ENCODE measurements at regions not wholly inside any gene's neighbourhood (a gene's known extent, or its start where the extent isn't known, plus 50 kb on each side); places are given as distances from the start of the nearest gene placed in this dataset.
"Not testable (repeated sequence)": the region's sequence is repeated elsewhere in the genome, so short reads cannot be mapped to it uniquely, and the experiment has no call there.

- H3K9ac ChIP-seq (ENCODE audit: low read length): no peak overlapping the region
- no peaks in the 10 kb centered on the region for H3K9me3 ChIP-seq (ENCODE audit: low read length)
- H3K27me3 ChIP-seq (ENCODE audit: control insufficient read depth in 1 of 2, insufficient read depth in 2 of 2, low read length in 2 of 2): no peaks in the 10 kb centered on the region
- no peak overlapping the region for H3K27ac ChIP-seq (ENCODE audit: low read depth, low read length)
- no peaks in the 10 kb centered on the region for H3K36me3 ChIP-seq (ENCODE audit: insufficient read depth, low read length)
- no peak overlapping the region for H3K4me3 ChIP-seq (ENCODE audit: low read depth in 1 of 2, low read length in 2 of 2)
- no peaks in the 10 kb centered on the region for H3K4me1 ChIP-seq (ENCODE audit: insufficient read depth, low read length)
Observed at GRCh38 chr4:186805020-186805820, 81.6 kb upstream of the FAT1 start.

GRCh38 chr4:186805917-186806316, 82.3 kb upstream of the FAT1 start:
- not testable (repeated sequence) for H3K4me3 ChIP-seq (ENCODE audit: low read depth in 1 of 2, low read length in 2 of 2); H3K4me1 ChIP-seq (ENCODE audit: insufficient read depth, low read length); H3K9me3 ChIP-seq (ENCODE audit: low read length); H3K36me3 ChIP-seq (ENCODE audit: insufficient read depth, low read length); H3K9ac ChIP-seq (ENCODE audit: low read length); H3K27ac ChIP-seq (ENCODE audit: low read depth, low read length); H3K27me3 ChIP-seq (ENCODE audit: control insufficient read depth in 1 of 2, insufficient read depth in 2 of 2, low read length in 2 of 2)

- Histone ChIP-seq H3K27me3 (ENCODE audit: control insufficient read depth in 1 of 2, insufficient read depth in 2 of 2, low read length in 2 of 2) (no peaks in the 10 kb centered on the region), H3K9me3 (ENCODE audit: low read length) (no peaks in the 10 kb centered on the region), H3K9ac (ENCODE audit: low read length) (no peak overlapping the region), H3K4me3 (ENCODE audit: low read depth in 1 of 2, low read length in 2 of 2) (no peak overlapping the region), H3K27ac (ENCODE audit: low read depth, low read length) (no peak overlapping the region), H3K36me3 (ENCODE audit: insufficient read depth, low read length) (no peaks in the 10 kb centered on the region), H3K4me1 (ENCODE audit: insufficient read depth, low read length) (no peaks in the 10 kb centered on the region)
Observed at GRCh38 chr4:186806679-186807421, 83.2 kb upstream of the FAT1 start.

GRCh38 chr4:186807808-186808629, 84.4 kb upstream of the FAT1 start:
- Histone ChIP-seq H3K27ac (ENCODE audit: low read depth, low read length) (no peak overlapping the region), H3K36me3 (ENCODE audit: insufficient read depth, low read length) (no peaks in the 10 kb centered on the region), H3K4me1 (ENCODE audit: insufficient read depth, low read length) (no peaks in the 10 kb centered on the region), H3K27me3 (ENCODE audit: control insufficient read depth in 1 of 2, insufficient read depth in 2 of 2, low read length in 2 of 2) (no peaks in the 10 kb centered on the region), H3K4me3 (ENCODE audit: low read depth in 1 of 2, low read length in 2 of 2) (no peak overlapping the region), H3K9me3 (ENCODE audit: low read length) (no peaks in the 10 kb centered on the region), H3K9ac (ENCODE audit: low read length) (no peak overlapping the region)

GRCh38 chr4:186808630-186809018, 85.0 kb upstream of the FAT1 start:
- H3K4me1 ChIP-seq (ENCODE audit: insufficient read depth, low read length): no peaks in the 10 kb centered on the region
- no peaks in the 10 kb centered on the region for H3K9me3 ChIP-seq (ENCODE audit: low read length)
- H3K9ac ChIP-seq (ENCODE audit: low read length): no peak overlapping the region
- no peaks in the 10 kb centered on the region for H3K36me3 ChIP-seq (ENCODE audit: insufficient read depth, low read length)
- H3K27me3 ChIP-seq (ENCODE audit: control insufficient read depth in 1 of 2, insufficient read depth in 2 of 2, low read length in 2 of 2): no peaks in the 10 kb centered on the region
- H3K4me3 ChIP-seq (ENCODE audit: low read depth in 1 of 2, low read length in 2 of 2): no peak overlapping the region
- H3K27ac ChIP-seq (ENCODE audit: low read depth, low read length): no peak overlapping the region

- Histone ChIP-seq H3K27me3 (ENCODE audit: control insufficient read depth in 1 of 2, insufficient read depth in 2 of 2, low read length in 2 of 2) (no peaks in the 10 kb centered on the region), H3K4me3 (ENCODE audit: low read depth in 1 of 2, low read length in 2 of 2) (no peak overlapping the region), H3K9me3 (ENCODE audit: low read length) (no peaks in the 10 kb centered on the region), H3K36me3 (ENCODE audit: insufficient read depth, low read length) (no peaks in the 10 kb centered on the region), H3K27ac (ENCODE audit: low read depth, low read length) (no peak overlapping the region), H3K4me1 (ENCODE audit: insufficient read depth, low read length) (no peaks in the 10 kb centered on the region), H3K9ac (ENCODE audit: low read length) (no peak overlapping the region)
Observed at GRCh38 chr4:186809070-186809469, 85.4 kb upstream of the FAT1 start.

GRCh38 chr4:186810613-186811150, 87.0 kb upstream of the FAT1 start:
- Histone ChIP-seq H3K9me3 (ENCODE audit: low read length) (no peaks in the 10 kb centered on the region), H3K27ac (ENCODE audit: low read depth, low read length) (no peak overlapping the region), H3K4me3 (ENCODE audit: low read depth in 1 of 2, low read length in 2 of 2) (no peak overlapping the region), H3K4me1 (ENCODE audit: insufficient read depth, low read length) (no peaks in the 10 kb centered on the region), H3K36me3 (ENCODE audit: insufficient read depth, low read length) (no peaks in the 10 kb centered on the region), H3K27me3 (ENCODE audit: control insufficient read depth in 1 of 2, insufficient read depth in 2 of 2, low read length in 2 of 2) (no peaks in the 10 kb centered on the region), H3K9ac (ENCODE audit: low read length) (no peak overlapping the region)

- Histone ChIP-seq H3K9ac (ENCODE audit: low read length) (no peak overlapping the region), H3K27me3 (ENCODE audit: control insufficient read depth in 1 of 2, insufficient read depth in 2 of 2, low read length in 2 of 2) (no peaks in the 10 kb centered on the region), H3K36me3 (ENCODE audit: insufficient read depth, low read length) (no peaks in the 10 kb centered on the region), H3K27ac (ENCODE audit: low read depth, low read length) (no peak overlapping the region), H3K4me3 (ENCODE audit: low read depth in 1 of 2, low read length in 2 of 2) (no peak overlapping the region), H3K4me1 (ENCODE audit: insufficient read depth, low read length) (no peaks in the 10 kb centered on the region), H3K9me3 (ENCODE audit: low read length) (no peaks in the 10 kb centered on the region)
Observed at GRCh38 chr4:186812592-186812991, 88.9 kb upstream of the FAT1 start.

- Histone ChIP-seq H3K27ac (ENCODE audit: low read depth, low read length) (no peak overlapping the region), H3K4me1 (ENCODE audit: insufficient read depth, low read length) (no peaks in the 10 kb centered on the region), H3K9me3 (ENCODE audit: low read length) (no peaks in the 10 kb centered on the region), H3K9ac (ENCODE audit: low read length) (no peak overlapping the region), H3K27me3 (ENCODE audit: control insufficient read depth in 1 of 2, insufficient read depth in 2 of 2, low read length in 2 of 2) (no peaks in the 10 kb centered on the region), H3K36me3 (ENCODE audit: insufficient read depth, low read length) (no peaks in the 10 kb centered on the region), H3K4me3 (ENCODE audit: low read depth in 1 of 2, low read length in 2 of 2) (no peak overlapping the region)
Observed at GRCh38 chr4:186813377-186814068, 89.9 kb upstream of the FAT1 start.

- Histone ChIP-seq H3K27me3 (ENCODE audit: control insufficient read depth in 1 of 2, insufficient read depth in 2 of 2, low read length in 2 of 2) (no peaks in the 10 kb centered on the region), H3K4me1 (ENCODE audit: insufficient read depth, low read length) (no peaks in the 10 kb centered on the region), H3K4me3 (ENCODE audit: low read depth in 1 of 2, low read length in 2 of 2) (no peak overlapping the region), H3K36me3 (ENCODE audit: insufficient read depth, low read length) (no peaks in the 10 kb centered on the region), H3K27ac (ENCODE audit: low read depth, low read length) (no peak overlapping the region), H3K9ac (ENCODE audit: low read length) (no peak overlapping the region), H3K9me3 (ENCODE audit: low read length) (no peaks in the 10 kb centered on the region)
Observed at GRCh38 chr4:186814535-186815070, 90.9 kb upstream of the FAT1 start.
